ENCODE measurements at regions not wholly inside any gene's neighbourhood (a gene's known extent, or its start where the extent isn't known, plus 50 kb on each side); places are given as distances from the start of the nearest gene placed in this dataset.

GRCh38 chr2:15829091-15829801, 111.1 kb upstream of the MYCN start:
- TF ChIP-seq CTCF (conservative IDR thresholded peaks at IDR 0.05; ENCODE audit: low read depth, low read length), result no peak

GRCh38 chr2:15829985-15830384, 110.4 kb upstream of the MYCN start:
- Histone ChIP-seq H2AFZ (ENCODE audit: low read depth) (no peak overlapping the region), H4K20me1 (ENCODE audit: insufficient read depth) (no peaks in the 10 kb centered on the region), H3K4me3 (IDR thresholded peaks at IDR 0.05; ENCODE audit: insufficient read depth, low read depth, low read length) (no peak overlapping the region), H3K9ac (no peak overlapping the region), H3K27ac (no peak overlapping the region), H3K79me2 (ENCODE audit: insufficient read depth, low read depth) (no peaks in the 10 kb centered on the region), H3K36me3 (ENCODE audit: insufficient read depth) (no peaks in the 10 kb centered on the region), H3K4me1 (ENCODE audit: low read depth, poor library complexity, severe bottlenecking) (peaks cover 4% of the 10 kb centered on the region), H3K4me2 (no peak overlapping the region), H3K27me3 (ENCODE audit: insufficient read depth, low read depth) (no peaks in the 10 kb centered on the region)
- TF ChIP-seq CTCF (conservative IDR thresholded peaks at IDR 0.05; ENCODE audit: low read depth, low read length), result no peak

More at GRCh38 chr2:15829091-15829801, 111.1 kb upstream of the MYCN start:
- Histone ChIP-seq H3K27ac (no peak overlapping the region), H3K36me3 (ENCODE audit: insufficient read depth) (no peaks in the 10 kb centered on the region), H3K9ac (no peak overlapping the region), H3K79me2 (ENCODE audit: insufficient read depth, low read depth) (no peaks in the 10 kb centered on the region), H3K4me3 (IDR thresholded peaks at IDR 0.05; ENCODE audit: insufficient read depth, low read depth, low read length) (no peak overlapping the region), H3K4me2 (no peak overlapping the region), H4K20me1 (ENCODE audit: insufficient read depth) (no peaks in the 10 kb centered on the region), H3K4me1 (ENCODE audit: low read depth, poor library complexity, severe bottlenecking) (peaks cover 4% of the 10 kb centered on the region), H2AFZ (ENCODE audit: low read depth) (no peak overlapping the region), H3K27me3 (ENCODE audit: insufficient read depth, low read depth) (no peaks in the 10 kb centered on the region)

- Histone ChIP-seq H3K36me3 (ENCODE audit: insufficient read depth) (no peaks in the 10 kb centered on the region), H3K9ac (no peak overlapping the region), H3K27me3 (ENCODE audit: insufficient read depth, low read depth) (no peaks in the 10 kb centered on the region), H3K4me1 (ENCODE audit: low read depth, poor library complexity, severe bottlenecking) (peaks cover 4% of the 10 kb centered on the region), H3K79me2 (ENCODE audit: insufficient read depth, low read depth) (no peaks in the 10 kb centered on the region), H3K4me3 (IDR thresholded peaks at IDR 0.05; ENCODE audit: insufficient read depth, low read depth, low read length) (no peak overlapping the region), H3K4me2 (no peak overlapping the region), H3K27ac (no peak overlapping the region), H2AFZ (ENCODE audit: low read depth) (no peak overlapping the region), H4K20me1 (ENCODE audit: insufficient read depth) (no peaks in the 10 kb centered on the region)
- TF ChIP-seq CTCF (conservative IDR thresholded peaks at IDR 0.05; ENCODE audit: low read depth, low read length), result no peak
These were observed 109.3 kb upstream of the MYCN start for GRCh38 chr2:15830937-15831549.

GRCh38 chr2:15832030-15832709, 108.2 kb upstream of the MYCN start:
- Histone ChIP-seq H3K36me3 (ENCODE audit: insufficient read depth) (no peaks in the 10 kb centered on the region), H4K20me1 (ENCODE audit: insufficient read depth) (no peaks in the 10 kb centered on the region), H3K27me3 (ENCODE audit: insufficient read depth, low read depth) (no peaks in the 10 kb centered on the region), H3K79me2 (ENCODE audit: insufficient read depth, low read depth) (no peaks in the 10 kb centered on the region), H3K4me2 (no peak overlapping the region), H3K4me3 (IDR thresholded peaks at IDR 0.05; ENCODE audit: insufficient read depth, low read depth, low read length) (no peak overlapping the region), H3K9ac (no peak overlapping the region), H3K27ac (no peak overlapping the region), H3K4me1 (ENCODE audit: low read depth, poor library complexity, severe bottlenecking) (peaks cover 4% of the 10 kb centered on the region), H2AFZ (ENCODE audit: low read depth) (no peak overlapping the region)
- TF ChIP-seq CTCF (conservative IDR thresholded peaks at IDR 0.05; ENCODE audit: low read depth, low read length), result no peak

Measured in KMS-11 (cell line).